ENCODE measurements at regions not wholly inside any gene's neighbourhood (a gene's known extent, or its start where the extent isn't known, plus 50 kb on each side); places are given as distances from the start of the nearest gene placed in this dataset.

- Histone ChIP-seq H3K27me3 (replicated peaks; ENCODE audit: control insufficient read depth, insufficient read depth, low read length) (peaks cover 3% of the 10 kb centered on the region; the same call in 1 of the 2 replicates), H3K4me3 (replicated peaks; ENCODE audit: low read depth, low read length) (no peak overlapping the region), H3K36me3 (ENCODE audit: control insufficient read depth, insufficient read depth, low read length) (no peaks in the 10 kb centered on the region)
- no peak for DNase-seq (ENCODE audit: extremely low read depth, insufficient read length)
- TF ChIP-seq CTCF (IDR thresholded peaks at IDR 0.05; ENCODE audit: insufficient read depth, low read length, poor library complexity, severe bottlenecking) = no peak
Observed at GRCh38 chr17:72222661-72223380, 102.0 kb downstream of the SOX9 start.

DNA sequence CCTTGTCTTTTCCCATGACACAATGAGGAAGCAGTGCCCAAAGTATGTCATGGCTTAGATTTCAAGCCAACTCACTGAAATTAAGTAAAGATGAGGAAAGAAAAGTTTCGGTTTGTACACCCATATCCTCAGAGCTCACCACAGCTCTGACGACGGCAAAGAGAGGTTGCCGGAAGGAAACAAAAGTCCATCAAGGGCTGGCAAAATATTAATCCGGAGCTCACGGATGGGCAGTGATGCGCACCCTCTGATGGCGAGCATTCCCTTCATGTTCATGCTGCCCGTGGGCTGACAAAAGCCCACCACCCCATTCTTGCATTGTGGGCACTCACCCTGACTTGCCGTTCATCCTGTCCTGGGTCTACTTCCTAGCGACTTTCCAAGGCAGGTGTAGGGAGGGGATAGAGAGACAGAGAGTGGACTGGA, 103.1 kb downstream of the SOX9 start:
- no peaks in the 10 kb centered on the region for H3K36me3 ChIP-seq (ENCODE audit: control insufficient read depth, insufficient read depth, low read length)
- TF ChIP-seq CTCF (IDR thresholded peaks at IDR 0.05; ENCODE audit: insufficient read depth, low read length, poor library complexity, severe bottlenecking) = no peak
- no peak overlapping the region for H3K4me3 ChIP-seq (replicated peaks; ENCODE audit: low read depth, low read length)
- DNase-seq (ENCODE audit: extremely low read depth, insufficient read length) = no peak
- peaks cover 3% of the 10 kb centered on the region; the same call in 1 of the 2 replicates for H3K27me3 ChIP-seq (replicated peaks; ENCODE audit: control insufficient read depth, insufficient read depth, low read length)

- no peak overlapping the region for H3K4me3 ChIP-seq (replicated peaks; ENCODE audit: low read depth, low read length)
- H3K36me3 ChIP-seq (ENCODE audit: control insufficient read depth, insufficient read depth, low read length) = no peaks in the 10 kb centered on the region
- TF ChIP-seq CTCF (IDR thresholded peaks at IDR 0.05; ENCODE audit: insufficient read depth, low read length, poor library complexity, severe bottlenecking) = no peak
- H3K27me3 ChIP-seq (replicated peaks; ENCODE audit: control insufficient read depth, insufficient read depth, low read length) = no peaks in the 10 kb centered on the region
- DNase-seq (ENCODE audit: extremely low read depth, insufficient read length) = no peak
Observed at GRCh38 chr17:72226322-72226721, 105.5 kb downstream of the SOX9 start.

DNA sequence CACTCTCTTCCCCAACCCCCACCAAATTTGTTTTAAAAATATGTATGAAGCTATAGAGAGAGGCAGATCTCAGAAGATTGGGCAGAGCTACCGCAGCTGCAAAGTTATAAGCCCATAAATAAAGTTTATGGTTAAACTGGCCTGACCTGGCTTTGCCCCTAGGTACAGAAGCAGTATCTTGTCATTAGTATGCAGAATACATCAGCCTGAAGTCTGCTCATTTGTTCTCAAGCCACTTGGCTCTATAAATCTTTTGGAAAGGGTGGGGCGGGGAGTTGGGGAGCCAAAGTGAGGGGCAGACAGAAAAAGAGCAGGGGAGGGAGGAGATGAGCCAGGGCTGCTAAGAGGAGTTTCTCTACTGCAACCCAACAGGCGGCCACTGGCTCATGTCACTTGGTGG, 113.2 kb downstream of the SOX9 start:
- no peak for DNase-seq (ENCODE audit: extremely low read depth, insufficient read length)
- no peak overlapping the region for H3K4me3 ChIP-seq (replicated peaks; ENCODE audit: low read depth, low read length)
- no peak for TF ChIP-seq CTCF (IDR thresholded peaks at IDR 0.05; ENCODE audit: insufficient read depth, low read length, poor library complexity, severe bottlenecking)

DNA sequence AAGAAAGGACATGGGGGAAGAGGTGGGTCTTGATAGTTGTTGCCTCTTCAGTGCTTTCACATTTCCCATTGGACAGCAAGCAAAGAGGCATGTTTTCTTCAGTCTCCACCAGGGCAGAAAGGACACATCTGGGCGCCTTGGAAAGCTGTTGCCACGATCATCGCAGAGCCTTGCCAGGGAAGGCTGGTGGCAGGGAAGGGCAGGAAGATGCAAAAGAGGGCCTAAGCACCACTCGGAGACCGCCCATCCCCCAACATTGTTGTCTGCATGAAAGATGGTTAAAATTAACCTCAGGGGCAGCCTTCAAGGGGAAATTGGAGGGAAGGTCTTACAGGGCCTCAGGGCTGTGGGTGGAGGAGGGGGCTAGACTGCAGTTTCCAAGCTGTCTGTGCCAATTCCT, 114.2 kb downstream of the SOX9 start:
- Histone ChIP-seq H3K4me3 (replicated peaks; ENCODE audit: low read depth, low read length) (no peak overlapping the region), H3K27me3 (replicated peaks; ENCODE audit: control insufficient read depth, insufficient read depth, low read length) (no peaks in the 10 kb centered on the region; the same call in 1 of the 2 replicates), H3K36me3 (ENCODE audit: control insufficient read depth, insufficient read depth, low read length) (no peaks in the 10 kb centered on the region)
- no peak for DNase-seq (ENCODE audit: extremely low read depth, insufficient read length)
- no peak for TF ChIP-seq CTCF (IDR thresholded peaks at IDR 0.05; ENCODE audit: insufficient read depth, low read length, poor library complexity, severe bottlenecking)

More for the DNA sequence above, 113.2 kb downstream of the SOX9 start:
- H3K27me3 ChIP-seq (replicated peaks; ENCODE audit: control insufficient read depth, insufficient read depth, low read length) = no peaks in the 10 kb centered on the region; the same call in 1 of the 2 replicates
- H3K36me3 ChIP-seq (ENCODE audit: control insufficient read depth, insufficient read depth, low read length) = no peaks in the 10 kb centered on the region

Measured in GM06990 (cell line).